Amygdala (tissue), 56 donors: ENCODE measurements at regions not wholly inside any gene's neighbourhood (a gene's known extent, or its start where the extent isn't known, plus 50 kb on each side); places are given as distances from the start of the nearest gene placed in this dataset.
"Not testable (repeated sequence)": the region's sequence is repeated elsewhere in the genome, so short reads cannot be mapped to it uniquely, and the experiment has no call there.

Source experiments
- DNase-seq, 56 donors: peaks; one replicate each; lab custom pipeline; 2025; lab: John Stamatoyannopoulos, UW

- DNase-seq, result no peak
Measured at GRCh38 chr2:38243186-38243880, 133.7 kb downstream of the ATL2 start.

DNA sequence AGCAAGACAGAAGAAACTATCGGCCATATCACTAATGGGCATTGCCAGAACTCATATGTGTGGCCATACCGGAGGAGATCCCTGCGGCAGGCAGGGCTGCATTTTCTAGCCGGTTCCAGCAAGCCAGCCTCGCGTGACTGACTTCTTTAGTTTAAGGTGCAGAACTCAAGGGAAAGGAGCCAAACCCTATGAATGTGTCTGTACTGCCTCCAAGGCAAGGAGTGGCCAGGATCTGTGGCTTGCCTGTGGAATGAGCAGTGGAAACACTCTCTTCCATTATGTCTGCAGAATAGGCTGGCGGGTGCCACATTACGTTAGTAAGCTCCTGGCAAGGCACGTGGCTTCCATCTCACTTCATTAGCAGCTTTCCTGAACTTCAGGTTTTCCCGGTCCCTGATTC is 137.6 kb downstream of the ATL2 start:
- no peak for DNase-seq

DNA sequence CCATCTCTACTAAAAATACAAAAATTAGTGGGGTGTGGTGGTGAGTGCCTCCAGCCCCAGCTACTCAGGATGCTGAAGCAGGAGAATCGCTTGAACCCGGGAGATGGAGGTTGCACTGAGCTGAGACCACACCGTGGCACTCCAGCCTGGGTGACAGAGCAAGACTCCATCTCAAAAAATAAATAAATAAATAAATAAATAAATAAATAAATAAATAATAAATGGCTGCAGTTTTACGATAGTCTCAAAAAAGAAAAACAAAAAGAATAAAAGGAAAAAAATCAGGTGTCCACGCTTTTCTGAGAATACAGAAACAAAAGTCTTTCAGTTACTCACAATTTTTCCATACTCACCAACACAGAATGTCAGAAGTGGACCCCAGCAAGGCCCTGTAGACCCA is 138.4 kb downstream of the ATL2 start:
- not testable (repeated sequence) for DNase-seq

GRCh38 chr2:38237311-38237710 is 139.8 kb downstream of the ATL2 start:
- no peak for DNase-seq

DNA sequence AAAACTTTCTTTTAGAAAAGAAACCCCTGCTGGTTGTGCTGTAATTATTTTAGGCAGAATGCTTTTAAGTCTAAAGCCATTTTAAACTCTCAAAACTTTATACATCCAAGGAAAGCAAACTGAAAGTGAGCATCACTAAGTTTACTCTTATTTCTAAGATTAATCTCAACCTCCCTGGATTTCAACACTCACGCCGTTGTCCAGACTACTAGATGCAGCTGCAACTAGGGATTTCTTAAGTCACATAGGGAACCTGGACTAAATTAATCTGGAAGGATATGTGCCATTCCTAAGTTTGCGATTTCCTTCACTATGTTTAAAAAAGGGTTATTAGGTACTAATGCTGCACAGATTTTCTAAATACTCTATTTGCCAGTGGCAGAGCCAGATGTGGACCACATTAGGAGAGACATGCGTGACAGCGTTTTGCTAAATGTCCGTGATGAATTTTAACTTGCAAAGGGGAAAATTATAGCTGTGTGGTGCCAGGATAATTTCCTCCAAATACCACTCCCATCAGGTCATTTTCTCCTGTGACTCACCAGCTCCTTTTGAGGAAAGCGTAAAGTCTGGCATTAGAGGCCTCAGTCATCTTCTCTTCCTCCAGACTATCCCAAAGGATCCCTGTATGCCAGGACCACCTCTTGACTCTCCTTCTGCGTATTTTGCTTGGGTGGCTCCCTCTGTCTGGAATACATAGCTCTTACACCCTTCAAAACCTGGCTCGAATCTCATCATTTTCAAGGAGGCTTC is 143.7 kb downstream of the ATL2 start:
- no peak for DNase-seq

DNA sequence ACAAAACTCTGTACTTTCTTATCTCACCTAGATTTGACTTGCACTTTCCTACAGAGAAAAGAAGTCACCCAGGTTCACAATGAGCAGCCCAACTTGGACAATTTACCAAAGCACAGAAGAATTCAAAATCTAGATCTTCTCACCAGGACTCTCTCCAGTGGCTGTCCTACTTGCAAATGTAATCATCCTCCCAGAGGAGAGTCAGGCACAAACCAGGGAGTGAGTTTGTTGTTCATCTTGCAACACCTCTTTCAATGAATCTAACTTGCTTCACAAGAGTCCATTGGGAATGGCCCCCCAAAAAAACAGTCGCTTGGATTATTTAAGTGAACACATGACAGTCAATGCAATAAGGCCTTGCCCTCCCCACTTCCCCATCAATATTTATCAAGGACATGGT is 144.6 kb downstream of the ATL2 start:
- DNase-seq, result no peak

DNA sequence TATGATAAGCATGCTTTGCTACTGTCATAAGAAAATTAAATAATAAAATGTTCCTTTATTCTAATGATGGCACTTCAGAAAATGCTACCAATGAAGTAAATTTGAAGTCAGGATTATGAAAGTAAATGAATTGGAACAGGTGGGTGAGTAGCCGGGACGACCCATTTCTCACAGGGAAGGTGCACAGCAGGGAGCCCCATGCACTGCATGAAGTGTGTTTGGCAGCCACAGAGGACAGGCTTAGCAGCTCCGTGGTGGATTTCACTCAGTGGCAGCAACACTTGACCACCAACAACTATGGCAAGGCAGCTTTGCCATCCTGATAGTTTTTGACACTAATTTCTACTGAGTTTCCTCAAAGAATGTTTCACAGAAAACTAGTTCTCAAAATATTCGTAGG is 146.3 kb downstream of the ATL2 start:
- no peak for DNase-seq

- DNase-seq, result no peak
Measured at GRCh38 chr2:38228753-38229152, 148.3 kb downstream of the ATL2 start.

- DNase-seq, result no peak
Measured at GRCh38 chr2:38224821-38225437, 149.0 kb upstream of the CYP1B1 start.

DNA sequence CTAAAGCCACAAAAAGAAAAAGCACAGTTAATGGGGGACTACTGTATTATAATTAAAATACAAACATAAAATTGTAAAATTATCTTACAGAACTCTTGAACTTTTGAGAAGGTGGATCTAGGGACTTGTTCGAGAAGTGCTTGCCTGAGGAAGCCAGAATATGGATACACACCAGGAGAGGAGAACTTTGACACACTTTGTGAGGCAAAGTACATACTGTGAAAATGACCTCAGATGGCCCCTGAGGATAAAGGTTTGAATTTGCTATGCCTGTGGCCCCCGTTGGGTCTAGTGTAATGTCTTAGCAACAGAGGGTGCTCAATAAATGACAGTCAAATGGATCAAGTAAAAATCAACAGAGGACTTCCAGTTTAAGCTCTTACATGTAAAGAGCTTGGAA is 148.2 kb upstream of the CYP1B1 start:
- DNase-seq, result no peak

GRCh38 chr2:38223256-38223655 is 147.3 kb upstream of the CYP1B1 start:
- DNase-seq, result no peak

- no peak for DNase-seq
Measured at GRCh38 chr2:38220164-38220563, 144.2 kb upstream of the CYP1B1 start.

- no peak for DNase-seq
Measured at GRCh38 chr2:38218995-38219394, 143.0 kb upstream of the CYP1B1 start.

- DNase-seq, result no peak
Measured at GRCh38 chr2:38218591-38218991, 142.6 kb upstream of the CYP1B1 start.

DNA sequence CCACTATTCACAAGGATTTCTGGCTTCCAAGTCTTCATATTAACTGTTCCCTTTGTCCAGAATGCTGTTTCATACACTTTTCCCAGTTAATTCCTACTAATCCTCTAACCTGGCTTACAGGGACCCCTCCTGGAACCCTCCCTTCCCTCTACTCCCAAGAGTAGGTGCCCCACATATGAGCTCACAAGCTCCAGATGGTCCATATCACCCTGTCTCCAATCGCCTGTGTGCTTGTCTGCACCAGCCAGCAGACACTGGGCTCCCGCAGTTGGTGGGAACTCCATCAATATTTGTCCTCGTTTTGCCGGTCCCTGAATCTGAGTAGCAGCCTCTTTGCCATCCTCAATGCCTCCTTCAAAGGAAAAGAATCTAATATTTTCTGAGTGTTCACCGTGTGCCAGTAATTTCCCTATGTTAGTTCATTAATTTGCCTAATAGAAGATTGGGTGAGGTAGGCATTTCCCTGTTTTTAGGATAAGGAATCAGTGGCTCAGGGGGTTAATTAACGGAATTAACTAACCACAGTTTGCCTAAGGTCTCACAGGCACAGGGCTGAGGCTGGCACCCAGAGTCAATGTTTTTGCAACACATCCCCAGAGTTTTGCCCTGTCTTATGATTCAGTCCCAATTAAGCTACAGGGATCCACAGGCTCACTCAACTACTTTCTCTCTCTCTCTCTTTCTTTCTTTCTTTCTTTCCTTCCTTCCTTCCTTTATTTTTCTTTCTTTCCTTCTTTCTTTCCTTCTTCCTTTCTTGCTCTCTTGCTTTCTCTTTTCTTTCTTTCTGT is 141.6 kb upstream of the CYP1B1 start:
- no peak for DNase-seq

DNA sequence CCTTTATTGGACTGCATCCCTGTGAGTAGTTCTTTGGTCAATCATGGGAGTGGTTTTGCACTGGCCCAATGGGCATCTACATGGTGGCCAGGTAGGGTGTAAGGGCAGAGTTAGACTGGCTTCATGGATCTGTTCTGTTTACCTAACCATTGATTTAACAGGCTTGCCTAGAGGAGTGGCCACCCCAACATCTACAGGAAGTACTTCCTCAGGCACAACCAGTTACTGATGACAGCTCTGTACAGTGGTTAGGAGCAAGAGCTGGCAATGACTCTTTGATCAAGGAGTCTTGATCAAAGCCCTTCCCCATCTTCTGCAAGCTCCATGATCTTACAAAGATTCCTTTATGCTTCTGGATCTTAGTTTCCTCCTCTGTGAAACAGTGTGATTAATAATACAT is 140.9 kb upstream of the CYP1B1 start:
- no peak for DNase-seq

DNA sequence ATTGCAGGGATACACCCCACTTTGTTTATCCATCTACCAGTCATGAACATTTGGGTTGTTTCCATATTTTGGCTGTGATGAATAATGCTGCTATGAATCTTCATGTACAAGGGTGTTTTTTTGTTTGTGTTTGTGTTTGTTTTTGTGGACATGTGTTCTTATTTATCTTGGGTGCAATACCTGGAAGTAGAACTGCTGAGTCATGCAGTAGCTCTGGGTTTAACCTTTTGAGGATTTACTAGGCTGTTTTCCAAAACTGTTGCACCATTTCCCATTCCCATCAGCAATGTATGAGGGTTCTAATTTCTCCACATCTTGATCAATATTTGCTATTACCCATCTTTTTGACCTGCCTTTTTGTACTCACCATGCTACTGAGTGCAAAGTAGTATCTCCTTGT is 140.0 kb upstream of the CYP1B1 start:
- no peak for DNase-seq

- no peak for DNase-seq
Measured at GRCh38 chr2:38215522-38215921, 139.6 kb upstream of the CYP1B1 start.

- no peak for DNase-seq
Measured at GRCh38 chr2:38214209-38214717, 138.3 kb upstream of the CYP1B1 start.

DNA sequence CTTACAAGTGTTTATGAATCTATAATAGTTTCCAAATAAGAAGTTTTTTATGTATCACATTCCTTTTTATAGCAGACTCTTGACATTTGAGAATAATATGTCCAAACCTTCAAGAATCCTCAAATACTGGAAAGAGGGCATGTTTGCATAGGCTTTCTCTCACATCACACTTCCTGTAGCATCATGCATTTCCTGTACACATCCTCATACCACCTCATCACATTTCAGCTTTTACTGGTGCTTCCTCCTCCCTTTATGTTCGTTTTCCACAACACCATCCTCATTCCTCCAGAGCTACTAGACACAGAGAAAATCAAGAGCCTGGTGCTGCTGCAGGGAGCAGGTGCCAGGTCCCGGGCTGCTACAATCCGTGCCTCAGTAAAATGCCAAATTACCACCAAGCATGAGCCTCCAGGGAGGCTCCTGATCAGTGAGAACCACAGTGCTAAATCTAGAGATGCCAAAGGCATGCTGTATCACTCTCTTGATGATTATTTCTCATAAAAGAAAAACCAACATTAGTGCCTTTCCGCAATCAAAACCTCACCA is 137.7 kb upstream of the CYP1B1 start:
- DNase-seq, result no peak

DNA sequence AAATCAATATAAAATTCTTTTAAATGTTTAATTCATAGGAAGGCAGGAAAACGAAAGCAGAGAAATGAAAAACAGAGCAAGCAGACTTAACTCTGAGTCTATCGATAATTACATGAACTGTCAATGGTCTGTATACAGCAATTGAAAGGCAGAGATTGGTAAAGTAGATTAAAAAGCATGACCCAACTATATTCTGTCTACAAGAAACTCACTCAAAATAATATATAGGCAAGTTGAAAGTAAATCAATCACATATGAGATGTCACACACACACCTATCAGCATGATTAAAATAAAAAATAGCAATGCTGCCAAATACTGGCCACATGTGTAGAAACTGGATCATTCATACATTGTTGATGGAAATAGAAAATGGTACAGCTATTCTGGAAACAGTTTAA is 136.4 kb upstream of the CYP1B1 start:
- no peak for DNase-seq
